HepG2 (cell line): ENCODE measurements at regions not wholly inside any gene's neighbourhood (a gene's known extent, or its start where the extent isn't known, plus 50 kb on each side); places are given as distances from the start of the nearest gene placed in this dataset.

Experiments
- ATAC-seq: fragments of 200-7000 bp; cut with Tn5 transposase; 3 replicates; pipeline ENCODE4 v1.9.1; 2020; ENCODE audit warnings: mild to moderate bottlenecking, moderate library complexity
- BruUV-seq: library from RNA; stranded (reverse); fragments of 400-500 nt; replicated peaks from 2 replicates; lab custom pipeline; 2021; lab: Mats Ljungman, UMichigan
- CTCF ChIA-PET: fragments of 300-600 bp; formaldehyde crosslinking; extraction: SDS; loops from one replicate; lab custom pipeline; 2021; ENCODE audit warnings: low total read pairs, inconsistent platforms, low intra/inter-chr PET ratio; lab: Yijun Ruan, JAX
- POLR2A ChIA-PET: fragments of 350-600 bp; sonication (Branson Sonifier 250); formaldehyde crosslinking; loops from one replicate; lab custom pipeline; 2020; ENCODE audit warnings: antibody characterized with exemption, inconsistent platforms; lab: Yijun Ruan, JAX
- DNase-seq: peaks from one replicate; pipeline ENCODE4 v3.0.0-alpha.2; 2015; ENCODE audit warnings: low spot score
- FAIRE-seq: peaks from 3 replicates; lab custom pipeline; 2011; peaks lifted over from hg19 to GRCh38; lab: Jason Lieb, UNC
- H2AFZ ChIP-seq: one replicate; pipeline ENCODE4 v1.6.1; 2011; ENCODE audit warnings: low read length, inconsistent platforms
- H3K27ac ChIP-seq: fragments of 300-600 bp; 3 replicates; pipeline ENCODE4 v1.8.0; 2011; ENCODE audit warnings: mixed run types, mild to moderate bottlenecking, mixed read lengths, low read length, inconsistent platforms; ENCODE audit not compliant: insufficient read depth; ENCODE audit errors: extremely low read length
- H3K27me3 ChIP-seq, 2 experiments: fragments of 200-600 bp in 1 of 2; 2 replicates in 1 of 2; 3 replicates in 1 of 2; pipeline versions ENCODE4 v1.6.0 to v1.8.0; 2011; ENCODE audit warnings: low read length in 2 of 2, mild to moderate bottlenecking in 2 of 2, moderate library complexity in 2 of 2, inconsistent platforms in 1 of 2; ENCODE audit not compliant: insufficient read depth in 2 of 2, control insufficient read depth in 1 of 2
- H3K36me3 ChIP-seq, 2 experiments: fragments of 200-600 bp in 1 of 2; replicated peaks in 1 of 2; 2 replicates in 1 of 2; 3 replicates in 1 of 2; pipeline versions ENCODE4 v1.5.1 to v1.8.0; 2011; ENCODE audit warnings: low read length in 2 of 2, inconsistent platforms in 1 of 2; ENCODE audit not compliant: insufficient read depth in 2 of 2, control insufficient read depth in 1 of 2
- H3K4me1 ChIP-seq: 2 replicates; pipeline ENCODE4 v1.5.1; 2012; ENCODE audit warnings: low read length, inconsistent platforms; ENCODE audit not compliant: insufficient read depth
- H3K4me2 ChIP-seq: 2 replicates; pipeline ENCODE4 v1.6.0; 2011; ENCODE audit warnings: low read depth, low read length, inconsistent platforms
- H3K4me3 ChIP-seq, 3 experiments: fragments of 200-600 bp in 1 of 3; sonication (generic), shearing (Covaris generic) in 1 of 3; replicated peaks in 1 of 3; 2 replicates each; pipeline ENCODE4 v1.5.1; 2011 to 2016; ENCODE audit warnings: low read length in 3 of 3, inconsistent platforms in 2 of 3, low read depth in 2 of 3, mild to moderate bottlenecking in 2 of 3, control low read depth in 1 of 3, mixed read lengths in 1 of 3; ENCODE audit not compliant: insufficient read depth in 1 of 3
- H3K79me2 ChIP-seq: one replicate; pipeline ENCODE4 v1.6.1; 2011; ENCODE audit warnings: low read length, inconsistent platforms; ENCODE audit not compliant: insufficient read depth
- H3K9ac ChIP-seq: 2 replicates; pipeline ENCODE4 v1.6.0; 2011; ENCODE audit warnings: mild to moderate bottlenecking, low read depth, low read length, inconsistent platforms; ENCODE audit not compliant: insufficient read depth
- H3K9me3 ChIP-seq: 2 replicates; pipeline ENCODE4 v1.5.1; 2012; ENCODE audit warnings: mild to moderate bottlenecking, low read length
- H4K20me1 ChIP-seq: 2 replicates; pipeline ENCODE4 v1.6.0; 2011; ENCODE audit warnings: inconsistent platforms, mild to moderate bottlenecking, low read length, moderate library complexity; ENCODE audit not compliant: insufficient read depth
- ATF7 ChIP-seq, 2 experiments: fragments of 450-650 bp in 1 of 2; sonication (generic) in 1 of 2; formaldehyde crosslinking in 1 of 2; IDR thresholded peaks; 2 replicates each; pipeline versions ENCODE4 v1.4.0 to v1.6.1; 2016 to 2020; ENCODE audit warnings: antibody characterized with exemption in 1 of 2, mild to moderate bottlenecking in 1 of 2, missing genetic modification reagents in 1 of 2
- CEBPB ChIP-seq: IDR thresholded peaks from 2 replicates; pipeline ENCODE4 v1.6.1; 2011; ENCODE audit warnings: low read depth, low read length, improper control_type of control experiment, borderline replicate concordance
- CEBPG ChIP-seq: IDR thresholded peaks from 2 replicates; pipeline ENCODE4 v1.6.1; 2016
- CREB1 ChIP-seq, 2 experiments: fragments of 450-650 bp in 1 of 2; IDR thresholded peaks; 2 replicates each; pipeline ENCODE4 v1.6.1; 2016 to 2017; ENCODE audit warnings: control low read depth in 1 of 2, mild to moderate bottlenecking in 1 of 2, missing compliant biosample characterization in 1 of 2, missing genetic modification characterization in 1 of 2
- PHB2 ChIP-seq: fragments of 450-650 bp; IDR thresholded peaks from 2 replicates; pipeline ENCODE4 v1.6.1; 2018; ENCODE audit not compliant: partially characterized antibody
- POLR2AphosphoS2 ChIP-seq: IDR thresholded peaks from 2 replicates; pipeline ENCODE4 v1.6.1; 2011; ENCODE audit warnings: low read depth, low read length, improper control_type of control experiment
- SETDB1 ChIP-seq: sonication (generic); formaldehyde crosslinking; IDR thresholded peaks from 2 replicates; pipeline ENCODE4 v1.5.1; 2020; ENCODE audit warnings: missing genetic modification reagents, mild to moderate bottlenecking, borderline replicate concordance
- WGBS: methylation state at CpG from one replicate; pipeline ENCODE4 v1.1.6; 2017; ENCODE audit warnings: low lambda C conversion rate; 5-methylcytosine and 5-hydroxymethylcytosine counted together
- in situ Hi-C: cut with HindIII; loops from 2 replicates; pipeline ENCODE4 v1.10.0; 2017; ENCODE audit warnings: low pct_unique_long_range_greater_than_20kb; ENCODE audit not compliant: extremely low pct_ligation_motif_present
- intact Hi-C: fragments of 100-400 bp; cut with micrococcal nuclease; formaldehyde crosslinking; loops from one replicate; pipeline ENCODE4 v1.10.0; 2022; ENCODE audit not compliant: unreplicated experiment
- TF ChIP-seq, protein P1 (sequence below): sonication (generic); formaldehyde crosslinking; IDR thresholded peaks from 2 replicates; pipeline ENCODE4 v1.5.1; 2020; ENCODE audit warnings: missing genetic modification reagents, mild to moderate bottlenecking, borderline replicate concordance

- Histone ChIP-seq H3K4me1 (no peaks in the 10 kb centered on the region), H3K36me3 (no peaks in the 10 kb centered on the region), H3K4me2 (no peak overlapping the region), H3K9ac (no peak overlapping the region), H3K79me2 (no peaks in the 10 kb centered on the region), H3K4me3 (no peak overlapping the region), H3K27ac (no peak overlapping the region), H4K20me1 (no peaks in the 10 kb centered on the region), H3K9me3 (no peaks in the 10 kb centered on the region), H2AFZ (no peak overlapping the region), H3K27me3 (no peaks in the 10 kb centered on the region; a peak in 1 of 5 replicates)
- 2% methylated on average over 3 of the region's 3 CpGs for WGBS
- TF ChIP-seq PHB2, result no peak
- TF ChIP-seq ATF7 (IDR thresholded peaks at IDR 0.05), result 0 out of 2 replicates have a peak, but pooled peaks have one; percentile 50
- TF ChIP-seq ATF7 (CRISPR knock-in tag; IDR thresholded peaks at IDR 0.05), result no peak
- TF ChIP-seq, protein P1, sequence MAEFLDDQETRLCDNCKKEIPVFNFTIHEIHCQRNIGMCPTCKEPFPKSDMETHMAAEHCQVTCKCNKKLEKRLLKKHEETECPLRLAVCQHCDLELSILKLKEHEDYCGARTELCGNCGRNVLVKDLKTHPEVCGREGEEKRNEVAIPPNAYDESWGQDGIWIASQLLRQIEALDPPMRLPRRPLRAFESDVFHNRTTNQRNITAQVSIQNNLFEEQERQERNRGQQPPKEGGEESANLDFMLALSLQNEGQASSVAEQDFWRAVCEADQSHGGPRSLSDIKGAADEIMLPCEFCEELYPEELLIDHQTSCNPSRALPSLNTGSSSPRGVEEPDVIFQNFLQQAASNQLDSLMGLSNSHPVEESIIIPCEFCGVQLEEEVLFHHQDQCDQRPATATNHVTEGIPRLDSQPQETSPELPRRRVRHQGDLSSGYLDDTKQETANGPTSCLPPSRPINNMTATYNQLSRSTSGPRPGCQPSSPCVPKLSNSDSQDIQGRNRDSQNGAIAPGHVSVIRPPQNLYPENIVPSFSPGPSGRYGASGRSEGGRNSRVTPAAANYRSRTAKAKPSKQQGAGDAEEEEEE (CRISPR knock-in tag), result no peak
- 0 out of 2 replicates have a peak, but pooled peaks have one; percentile 9 for TF ChIP-seq CEBPG (CRISPR knock-in tag)
- peak; percentile 42; the same call in 1 of the 2 replicates for TF ChIP-seq CEBPB
- no peak for TF ChIP-seq SETDB1 (CRISPR knock-in tag)
- no peak for FAIRE-seq
- no TSS peak for BruUV-seq
- DNase-seq, result peak; percentile 35
- ATAC-seq, result no peak
- intact Hi-C loops, result no loop called here
- in situ Hi-C loops, result no loop called here
- POLR2A ChIA-PET, result no interaction called here
- CTCF ChIA-PET, result no interaction called here
Observed at GRCh38 chr12:42961395-42961794, 371.8 kb upstream of the PRICKLE1 start.

DNA sequence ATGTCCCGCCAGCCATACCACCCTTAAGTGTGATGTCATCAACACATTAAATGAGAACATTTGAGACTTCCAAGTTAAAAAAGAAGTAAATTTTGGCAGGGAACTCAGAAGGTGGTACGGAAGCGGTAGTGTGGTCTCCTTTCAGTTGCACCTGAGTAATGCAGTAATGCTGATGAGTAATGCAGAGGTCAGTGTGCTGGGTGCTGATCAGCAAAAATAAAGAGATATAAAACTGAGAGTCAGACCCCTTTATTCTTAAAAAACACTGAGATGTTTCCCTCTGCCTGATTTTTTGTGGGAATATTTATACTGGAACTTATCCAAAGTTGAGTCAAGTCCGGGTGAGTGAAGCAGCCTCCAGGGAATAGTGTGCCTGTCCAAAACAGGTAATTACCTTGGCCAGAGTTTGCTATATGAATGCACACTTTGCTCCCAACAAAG lies 370.6 kb upstream of the PRICKLE1 start:
- CTCF ChIA-PET, result no interaction called here

More for the DNA sequence above, 370.6 kb upstream of the PRICKLE1 start:
- TF ChIP-seq ATF7 (IDR thresholded peaks at IDR 0.05) (peak; percentile 49), ATF7 (CRISPR knock-in tag; IDR thresholded peaks at IDR 0.05) (no peak), POLR2AphosphoS2 (no peak), CREB1 (IDR thresholded peaks at IDR 0.05) (peak; percentile 18; the same call in 1 of the 2 replicates), CREB1 (CRISPR knock-in tag; IDR thresholded peaks at IDR 0.05) (no peak)
- Histone ChIP-seq H3K4me2 (no peak overlapping the region), H3K36me3 (no peaks in the 10 kb centered on the region), H3K27me3 (no peaks in the 10 kb centered on the region), H3K9ac (no peak overlapping the region), H3K9me3 (no peaks in the 10 kb centered on the region; the same call in 1 of the 2 replicates), H3K4me1 (no peaks in the 10 kb centered on the region), H2AFZ (no peak overlapping the region), H3K27ac (no peak overlapping the region), H3K79me2 (no peaks in the 10 kb centered on the region), H4K20me1 (no peaks in the 10 kb centered on the region), H3K4me3 (no peak overlapping the region)
- intact Hi-C loops, result no loop called here
- FAIRE-seq (no peak), DNase-seq (no peak), ATAC-seq (no peak)
- BruUV-seq, result no TSS peak
- POLR2A ChIA-PET, result no interaction called here
- 85% methylated on average over 3 of the region's 4 CpGs for WGBS
- in situ Hi-C loops, result no loop called here
